ENCODE measurements at regions not wholly inside any gene's neighbourhood (a gene's known extent, or its start where the extent isn't known, plus 50 kb on each side); places are given as distances from the start of the nearest gene placed in this dataset.

DNA sequence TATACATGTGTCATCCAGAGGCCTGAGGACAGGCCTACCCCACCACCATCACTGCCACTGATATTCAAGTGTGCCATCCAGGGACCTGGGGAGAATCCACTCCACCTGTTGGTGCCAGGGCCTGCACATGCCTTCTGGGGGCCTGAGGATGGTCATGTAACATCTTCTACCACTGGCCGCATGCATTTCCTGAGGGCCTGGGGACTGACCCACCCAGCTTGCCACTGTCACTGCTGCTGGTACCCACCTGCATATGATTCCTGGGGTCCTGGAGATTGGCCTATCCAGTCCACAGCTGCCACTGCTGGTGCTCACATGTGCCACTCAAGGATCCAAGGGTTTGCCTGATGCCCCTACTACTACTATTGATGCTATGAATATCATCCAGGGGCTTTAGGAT lies 184.3 kb upstream of the SYNCRIP start:
- H3K9ac ChIP-seq (ENCODE audit: low read depth, low read length) = no peak overlapping the region
- no peaks in the 10 kb centered on the region for H3K9me3 ChIP-seq (ENCODE audit: control insufficient read depth, insufficient read depth, low read length)
- H3K36me3 ChIP-seq (ENCODE audit: insufficient read depth, low read length) = no peaks in the 10 kb centered on the region
- no peaks in the 10 kb centered on the region for H3K4me1 ChIP-seq (ENCODE audit: insufficient read depth, low read length)

DNA sequence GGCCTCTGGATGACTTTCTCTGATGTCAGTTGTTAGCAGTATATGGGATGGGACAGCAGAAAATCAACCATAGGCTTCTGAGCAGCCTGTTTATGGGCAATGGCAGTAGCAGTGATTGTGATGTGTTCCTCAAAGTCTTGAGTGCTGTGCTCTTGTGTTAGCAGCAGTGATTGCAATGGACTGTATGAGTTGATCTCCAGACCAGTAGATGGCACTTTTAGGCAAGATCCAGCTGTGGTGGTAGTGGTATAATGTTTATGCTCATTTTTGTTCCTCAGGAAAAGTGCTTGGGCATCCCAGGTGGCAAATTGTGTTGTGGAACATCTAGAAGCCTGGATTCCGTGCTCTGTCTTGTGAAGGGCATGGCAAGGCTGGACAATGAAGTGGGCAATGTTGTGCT lies 181.6 kb upstream of the SYNCRIP start:
- Histone ChIP-seq H3K9me3 (ENCODE audit: control insufficient read depth, insufficient read depth, low read length) (no peaks in the 10 kb centered on the region), H3K4me1 (ENCODE audit: insufficient read depth, low read length) (no peaks in the 10 kb centered on the region), H3K9ac (ENCODE audit: low read depth, low read length) (no peak overlapping the region), H3K36me3 (ENCODE audit: insufficient read depth, low read length) (no peaks in the 10 kb centered on the region)

DNA sequence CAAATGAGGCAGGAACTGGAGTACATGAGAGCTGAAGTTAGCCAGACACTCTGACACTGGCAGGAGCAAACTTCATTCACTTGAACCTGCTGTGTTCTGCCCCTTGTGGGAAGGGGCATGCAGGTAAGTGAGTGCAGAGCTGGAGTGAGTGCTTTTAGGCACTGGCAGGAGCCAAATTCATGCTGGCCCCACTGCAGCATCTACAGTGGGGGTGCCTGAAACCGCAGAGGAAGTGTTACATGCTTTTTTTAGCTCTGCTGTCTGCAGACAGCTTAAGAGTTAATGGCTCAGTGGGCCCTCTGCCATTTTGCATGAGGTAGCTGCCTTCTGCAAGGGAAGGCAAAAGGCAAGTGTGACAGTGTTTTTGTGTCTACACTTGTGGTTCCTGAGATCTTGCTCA lies 167.9 kb upstream of the SYNCRIP start:
- Histone ChIP-seq H3K4me1 (ENCODE audit: insufficient read depth, low read length) (no peaks in the 10 kb centered on the region), H3K9me3 (ENCODE audit: control insufficient read depth, insufficient read depth, low read length) (no peaks in the 10 kb centered on the region; the same call in 1 of the 2 replicates), H3K9ac (ENCODE audit: low read depth, low read length) (no peak overlapping the region), H3K36me3 (ENCODE audit: insufficient read depth, low read length) (no peaks in the 10 kb centered on the region)

DNA sequence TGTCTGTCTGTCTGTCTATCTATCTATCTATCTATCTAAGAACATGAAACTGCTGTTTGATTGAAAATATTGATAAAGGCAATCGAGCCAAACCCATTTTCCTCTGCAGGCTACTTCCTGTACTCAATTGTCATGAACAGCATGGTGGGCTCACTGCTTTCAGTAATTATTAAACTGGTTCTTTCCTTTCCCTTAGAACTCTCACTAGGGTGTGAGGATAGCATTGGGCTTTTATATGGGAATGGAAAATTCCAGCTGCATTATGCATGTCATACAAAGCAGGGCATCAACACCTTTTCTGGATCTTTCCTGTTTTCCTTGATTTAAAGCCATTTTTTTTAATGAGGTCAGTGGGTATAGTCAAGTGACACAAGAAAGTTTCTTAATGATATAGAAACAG lies 161.0 kb upstream of the SYNCRIP start:
- H3K9me3 ChIP-seq (ENCODE audit: control insufficient read depth, insufficient read depth, low read length) = no peaks in the 10 kb centered on the region
- H3K4me1 ChIP-seq (ENCODE audit: insufficient read depth, low read length) = no peaks in the 10 kb centered on the region
- no peak overlapping the region for H3K9ac ChIP-seq (ENCODE audit: low read depth, low read length)
- no peaks in the 10 kb centered on the region for H3K36me3 ChIP-seq (ENCODE audit: insufficient read depth, low read length)

DNA sequence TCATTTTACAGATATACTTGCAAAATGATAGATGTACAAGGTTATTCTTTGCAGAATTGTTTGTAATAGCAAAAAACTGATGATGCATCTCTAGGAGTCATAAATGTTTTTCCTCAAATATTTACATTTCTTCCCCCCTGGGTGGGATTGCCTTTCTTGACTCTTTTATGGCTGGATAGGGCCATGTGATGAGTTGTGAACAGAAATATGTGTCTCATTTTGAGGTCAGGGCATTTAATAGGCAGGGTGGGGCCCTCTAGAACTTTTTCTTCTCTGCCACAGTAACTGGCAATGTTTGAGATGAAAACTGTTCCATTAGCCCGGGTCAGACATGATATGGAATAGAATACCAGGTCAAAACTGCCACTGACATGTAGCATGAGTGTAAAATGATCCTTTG lies 159.5 kb upstream of the SYNCRIP start:
- no peak overlapping the region for H3K9ac ChIP-seq (ENCODE audit: low read depth, low read length)
- H3K4me1 ChIP-seq (ENCODE audit: insufficient read depth, low read length) = no peaks in the 10 kb centered on the region
- H3K9me3 ChIP-seq (ENCODE audit: control insufficient read depth, insufficient read depth, low read length) = no peaks in the 10 kb centered on the region
- no peaks in the 10 kb centered on the region for H3K36me3 ChIP-seq (ENCODE audit: insufficient read depth, low read length)

DNA sequence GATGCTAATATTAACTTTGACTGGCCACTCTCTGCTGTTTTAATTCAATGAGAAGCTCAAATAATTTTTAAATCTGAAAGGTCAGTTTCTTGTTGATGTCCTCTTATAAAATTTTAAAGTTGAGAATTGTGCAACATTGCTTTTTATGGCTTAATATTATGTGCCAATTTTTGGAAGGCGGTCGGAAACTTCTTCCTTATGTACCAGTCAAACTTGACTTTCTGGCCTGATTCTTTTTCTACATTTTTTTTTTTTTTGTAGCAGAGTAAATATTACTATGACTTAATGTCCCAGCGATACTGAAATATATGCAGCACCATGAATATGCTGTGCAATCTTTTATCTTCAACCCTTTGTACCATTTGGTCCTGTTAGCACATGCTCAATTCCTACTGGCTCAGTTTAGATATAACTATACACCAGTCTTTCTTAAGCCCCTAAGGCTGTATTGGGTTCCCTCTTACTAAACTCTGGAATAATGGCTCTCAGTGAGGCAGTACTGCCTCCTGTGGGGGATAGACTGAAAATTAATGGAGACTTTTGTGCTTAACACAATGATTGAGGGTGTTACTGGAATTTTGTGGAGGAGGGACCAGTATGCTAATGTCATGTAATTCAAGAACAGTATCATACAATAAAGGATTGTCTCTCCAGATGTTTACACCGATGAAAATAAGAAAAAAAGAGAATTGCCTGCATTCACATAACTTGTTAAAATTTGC lies 156.4 kb upstream of the SYNCRIP start:
- no peaks in the 10 kb centered on the region for H3K9me3 ChIP-seq (ENCODE audit: control insufficient read depth, insufficient read depth, low read length)

DNA sequence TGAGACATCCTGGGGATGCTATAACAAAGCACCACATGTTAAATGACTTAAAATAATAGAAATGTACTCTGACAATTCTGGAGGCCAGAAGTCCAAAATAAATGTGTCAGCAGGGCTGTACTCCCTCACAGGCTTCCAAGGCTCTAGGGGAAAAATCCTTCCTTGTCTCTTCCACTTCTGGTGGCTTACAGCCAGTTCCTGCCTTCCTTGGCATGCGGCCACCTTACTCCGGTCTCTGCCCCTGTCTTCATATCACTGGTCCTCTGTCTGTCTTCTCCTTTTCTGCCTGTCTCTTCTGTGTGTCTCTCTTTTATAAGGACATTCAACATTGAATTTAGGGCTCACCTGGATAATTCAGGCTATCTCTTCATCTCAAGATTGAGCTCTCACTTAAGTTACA lies 155.3 kb upstream of the SYNCRIP start:
- Histone ChIP-seq H3K36me3 (ENCODE audit: insufficient read depth, low read length) (no peaks in the 10 kb centered on the region), H3K4me1 (ENCODE audit: insufficient read depth, low read length) (no peaks in the 10 kb centered on the region), H3K9me3 (ENCODE audit: control insufficient read depth, insufficient read depth, low read length) (no peaks in the 10 kb centered on the region), H3K9ac (ENCODE audit: low read depth, low read length) (no peak overlapping the region)

More for the DNA sequence above, 156.4 kb upstream of the SYNCRIP start:
- Histone ChIP-seq H3K9ac (ENCODE audit: low read depth, low read length) (no peak overlapping the region), H3K36me3 (ENCODE audit: insufficient read depth, low read length) (no peaks in the 10 kb centered on the region), H3K4me1 (ENCODE audit: insufficient read depth, low read length) (no peaks in the 10 kb centered on the region)

DNA sequence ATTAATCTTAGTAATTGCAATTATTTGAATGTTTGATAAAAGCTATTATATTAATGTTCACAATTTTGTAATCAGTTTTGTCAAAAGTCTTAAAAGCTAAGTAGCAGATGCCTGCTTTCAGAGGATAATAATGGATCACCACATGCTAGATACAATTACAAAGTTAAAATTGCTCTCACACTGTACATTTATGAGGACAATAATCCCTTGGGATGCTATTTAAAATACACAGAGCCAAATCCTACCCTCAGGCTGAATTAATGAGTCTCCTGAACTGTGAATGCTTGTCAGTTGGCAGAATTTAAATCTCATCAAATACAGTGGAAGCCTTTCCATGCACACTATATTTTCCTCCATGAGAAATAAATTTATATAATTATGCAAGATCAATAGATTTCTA lies 153.3 kb upstream of the SYNCRIP start:
- no peaks in the 10 kb centered on the region for H3K9me3 ChIP-seq (ENCODE audit: control insufficient read depth, insufficient read depth, low read length)
- no peaks in the 10 kb centered on the region for H3K4me1 ChIP-seq (ENCODE audit: insufficient read depth, low read length)
- no peak overlapping the region for H3K9ac ChIP-seq (ENCODE audit: low read depth, low read length)
- no peaks in the 10 kb centered on the region for H3K36me3 ChIP-seq (ENCODE audit: insufficient read depth, low read length)

DNA sequence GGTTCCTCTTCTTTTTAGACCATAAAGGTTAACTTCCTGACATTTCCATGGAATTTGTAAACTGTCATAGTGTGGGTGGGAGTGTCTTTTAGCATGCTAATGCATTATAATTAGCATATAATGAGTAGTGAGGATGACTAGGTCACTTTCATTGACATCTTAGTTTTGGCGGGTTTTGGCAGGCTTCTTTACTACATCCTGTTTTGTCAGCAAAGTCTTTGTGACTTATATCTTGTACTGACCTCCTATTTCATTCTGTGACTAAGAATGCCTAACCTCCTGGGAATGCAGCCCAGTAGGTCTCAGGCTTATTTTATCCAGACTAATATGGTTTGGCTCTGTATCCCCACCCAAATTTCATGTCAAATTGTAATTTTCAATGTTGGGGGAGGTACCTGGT lies 149.6 kb upstream of the SYNCRIP start:
- Histone ChIP-seq H3K36me3 (ENCODE audit: insufficient read depth, low read length) (no peaks in the 10 kb centered on the region), H3K9ac (ENCODE audit: low read depth, low read length) (no peak overlapping the region), H3K9me3 (ENCODE audit: control insufficient read depth, insufficient read depth, low read length) (no peaks in the 10 kb centered on the region), H3K4me1 (ENCODE audit: insufficient read depth, low read length) (no peaks in the 10 kb centered on the region)

DNA sequence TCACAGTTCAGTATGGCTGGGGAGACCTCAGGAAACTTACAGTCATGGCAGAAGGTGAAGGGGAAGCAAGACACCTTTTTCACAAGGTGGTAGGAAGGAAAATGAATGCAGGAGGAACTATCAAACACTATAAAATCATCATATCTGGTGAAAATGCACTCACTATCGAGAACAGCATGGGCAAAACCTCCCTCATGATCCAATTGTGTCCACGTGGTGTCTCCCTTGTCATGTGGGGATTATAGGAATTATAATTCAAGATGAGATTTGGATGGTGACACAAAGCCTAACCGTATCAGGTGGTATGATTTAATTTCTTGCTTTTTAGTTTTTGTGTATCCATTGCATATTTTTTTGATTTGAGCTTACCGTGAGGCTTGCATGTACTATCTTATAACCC lies 133.2 kb upstream of the SYNCRIP start:
- Histone ChIP-seq H3K9ac (ENCODE audit: low read depth, low read length) (no peak overlapping the region), H3K9me3 (ENCODE audit: control insufficient read depth, insufficient read depth, low read length) (no peaks in the 10 kb centered on the region), H3K36me3 (ENCODE audit: insufficient read depth, low read length) (no peaks in the 10 kb centered on the region), H3K4me1 (ENCODE audit: insufficient read depth, low read length) (no peaks in the 10 kb centered on the region)

DNA sequence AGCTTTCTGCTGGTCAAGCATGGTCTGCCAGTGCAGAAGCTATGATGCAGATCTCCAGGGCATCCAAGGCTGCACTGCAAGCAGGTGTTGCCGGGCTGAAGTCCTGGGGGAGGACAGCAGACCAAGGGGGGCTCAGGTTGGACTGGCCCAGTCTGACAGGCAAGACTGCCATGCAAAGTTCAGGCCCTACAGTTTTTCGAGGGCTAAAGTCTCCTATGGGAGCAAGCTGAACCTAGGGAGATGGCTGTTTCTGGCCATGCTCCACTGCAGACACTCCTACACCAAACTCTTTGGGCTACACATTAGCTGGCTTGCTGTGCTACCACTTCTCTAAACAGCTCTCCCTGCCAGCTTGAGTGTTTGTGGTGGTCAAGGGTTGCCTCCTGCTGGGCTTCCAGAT lies 130.0 kb upstream of the SYNCRIP start:
- Histone ChIP-seq H3K36me3 (ENCODE audit: insufficient read depth, low read length) (no peaks in the 10 kb centered on the region), H3K4me1 (ENCODE audit: insufficient read depth, low read length) (no peaks in the 10 kb centered on the region), H3K9me3 (ENCODE audit: control insufficient read depth, insufficient read depth, low read length) (no peaks in the 10 kb centered on the region), H3K9ac (ENCODE audit: low read depth, low read length) (no peak overlapping the region)

DNA sequence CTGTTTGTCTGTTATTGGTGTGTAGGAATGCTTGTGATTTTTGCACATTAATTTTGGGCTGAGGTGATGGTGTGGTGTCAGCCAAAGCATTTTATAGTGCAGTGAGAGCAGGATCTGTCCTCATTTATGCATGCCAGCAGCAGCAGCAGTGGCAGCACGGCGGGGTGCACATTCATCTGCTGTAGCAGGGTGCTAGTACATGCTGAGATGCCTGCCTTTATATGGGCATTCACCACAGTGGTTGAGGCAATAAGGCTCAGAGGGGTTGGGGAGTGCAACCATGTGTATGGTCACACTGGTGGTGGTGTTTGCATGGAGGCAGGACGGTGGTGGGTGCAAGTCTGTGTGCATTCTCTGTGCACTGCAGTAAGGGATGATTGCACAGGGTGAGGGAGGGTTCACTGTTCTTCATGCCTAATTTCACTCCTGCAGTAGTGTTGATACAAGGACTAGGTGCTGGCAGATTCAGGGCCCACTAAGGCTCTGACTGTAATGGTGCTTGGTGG lies 129.3 kb upstream of the SYNCRIP start:
- Histone ChIP-seq H3K4me1 (ENCODE audit: insufficient read depth, low read length) (no peaks in the 10 kb centered on the region), H3K9me3 (ENCODE audit: control insufficient read depth, insufficient read depth, low read length) (no peaks in the 10 kb centered on the region), H3K36me3 (ENCODE audit: insufficient read depth, low read length) (no peaks in the 10 kb centered on the region), H3K9ac (ENCODE audit: low read depth, low read length) (no peak overlapping the region)

DNA sequence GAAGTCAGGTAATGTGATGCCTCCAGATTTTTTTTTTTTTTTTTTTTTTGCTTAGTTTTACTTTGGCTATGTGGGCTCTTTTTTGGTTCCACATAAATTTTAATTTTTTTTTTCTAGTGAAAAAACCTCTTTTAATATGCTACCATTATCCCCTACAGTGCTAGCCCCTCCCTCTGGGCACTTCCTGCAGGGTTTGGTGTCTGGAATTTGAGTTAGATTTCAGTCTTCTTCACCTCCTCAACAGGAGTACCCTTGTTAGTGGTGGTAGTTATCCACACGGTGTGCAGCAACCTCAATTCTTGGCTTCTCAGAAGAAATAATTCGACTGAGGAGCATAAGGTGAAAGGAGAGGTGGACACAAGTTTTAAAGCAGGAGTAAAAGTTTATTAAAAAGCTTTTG lies 128.8 kb upstream of the SYNCRIP start:
- Histone ChIP-seq H3K9ac (ENCODE audit: low read depth, low read length) (no peak overlapping the region), H3K36me3 (ENCODE audit: insufficient read depth, low read length) (no peaks in the 10 kb centered on the region), H3K9me3 (ENCODE audit: control insufficient read depth, insufficient read depth, low read length) (no peaks in the 10 kb centered on the region), H3K4me1 (ENCODE audit: insufficient read depth, low read length) (no peaks in the 10 kb centered on the region)

DNA sequence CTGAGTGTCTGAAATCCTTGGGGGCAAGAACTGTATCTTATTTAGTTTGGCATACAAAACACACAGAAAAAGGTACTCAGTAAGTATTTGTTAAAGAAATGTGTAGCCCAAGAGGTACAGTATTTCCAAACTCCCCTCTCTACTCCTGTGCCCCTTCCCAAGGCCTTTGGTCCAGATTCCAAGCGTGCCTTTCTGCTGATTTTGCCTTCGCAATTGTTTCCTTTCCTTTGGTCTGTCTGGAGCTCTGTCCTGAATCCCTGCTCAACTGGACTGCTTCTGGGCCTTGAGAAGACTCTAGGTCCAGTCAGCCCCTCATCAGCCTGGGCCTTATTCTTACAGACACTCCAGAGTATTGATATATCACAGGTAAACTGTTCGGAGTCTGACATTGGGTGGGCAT lies 122.2 kb upstream of the SYNCRIP start:
- Histone ChIP-seq H3K9ac (ENCODE audit: low read depth, low read length) (no peak overlapping the region), H3K9me3 (ENCODE audit: control insufficient read depth, insufficient read depth, low read length) (no peaks in the 10 kb centered on the region), H3K4me1 (ENCODE audit: insufficient read depth, low read length) (no peaks in the 10 kb centered on the region), H3K36me3 (ENCODE audit: insufficient read depth, low read length) (no peaks in the 10 kb centered on the region)

DNA sequence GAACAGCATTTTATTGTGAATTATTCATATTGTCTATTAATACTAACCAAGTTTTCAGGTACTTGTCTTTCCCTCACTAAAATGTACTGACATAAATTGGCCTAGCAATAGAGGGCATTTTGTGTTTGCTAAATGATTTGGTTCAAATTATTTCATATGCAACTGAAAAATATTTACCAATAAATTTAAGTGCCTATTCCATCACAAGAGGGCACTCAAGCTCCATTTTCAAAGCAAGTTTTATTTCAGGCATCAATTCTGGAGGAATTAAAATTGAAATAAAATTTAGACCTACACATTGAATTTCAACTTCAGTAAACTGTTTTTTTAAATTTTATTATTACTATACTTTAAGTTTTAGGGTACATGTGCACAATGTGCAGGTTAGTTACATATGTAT lies 114.3 kb upstream of the SYNCRIP start:
- Histone ChIP-seq H3K4me1 (ENCODE audit: insufficient read depth, low read length) (no peaks in the 10 kb centered on the region), H3K36me3 (ENCODE audit: insufficient read depth, low read length) (no peaks in the 10 kb centered on the region), H3K9me3 (ENCODE audit: control insufficient read depth, insufficient read depth, low read length) (no peaks in the 10 kb centered on the region), H3K9ac (ENCODE audit: low read depth, low read length) (no peak overlapping the region)

Measured in ES-I3 (cell line).